H1 (cell line): ENCODE measurements at regions not wholly inside any gene's neighbourhood (a gene's known extent, or its start where the extent isn't known, plus 50 kb on each side); places are given as distances from the start of the nearest gene placed in this dataset.

Experiments
- CBX5 ChIP-seq: fragments of 300-800, 300-1000 bp; sonication (generic); IDR thresholded peaks from 2 replicates; pipeline ENCODE4 v1.7.1; 2016; ENCODE audit warnings: antibody characterized with exemption, low read length, low read depth
- KDM5A ChIP-seq: fragments of 200-600 bp; IDR thresholded peaks from 2 replicates; pipeline ENCODE4 v1.7.1; 2012; ENCODE audit warnings: mild to moderate bottlenecking, low read length, inconsistent platforms, mixed read lengths

- TF ChIP-seq KDM5A (no peak), CBX5 (no peak)
These were observed 756.5 kb upstream of the ADAMTS16 start (continued) for GRCh38 chr5:4383518-4384198.
